ENCODE measurements at regions not wholly inside any gene's neighbourhood (a gene's known extent, or its start where the extent isn't known, plus 50 kb on each side); places are given as distances from the start of the nearest gene placed in this dataset.
"Not testable (repeated sequence)": the region's sequence is repeated elsewhere in the genome, so short reads cannot be mapped to it uniquely, and the experiment has no call there.

GRCh38 chr3:145517416-145517815 is 643.6 kb downstream of the PLOD2 start:
- TF ChIP-seq CTCF (conservative IDR thresholded peaks at IDR 0.05 in 1 of 2, IDR thresholded peaks at IDR 0.05 in 1 of 2; ENCODE audit: extremely low read depth in 1 of 2, insufficient read depth in 1 of 2, low read depth in 1 of 2, low read length in 2 of 2); EZH2 (IDR thresholded peaks at IDR 0.05; ENCODE audit: borderline replicate concordance, low read length): not testable (repeated sequence)
